H1 (cell line): ENCODE measurements at regions not wholly inside any gene's neighbourhood (a gene's known extent, or its start where the extent isn't known, plus 50 kb on each side); places are given as distances from the start of the nearest gene placed in this dataset.

Source experiments
- CHD1 ChIP-seq: IDR thresholded peaks from 2 replicates; pipeline ENCODE4 v1.6.1; 2012; ENCODE audit warnings: low read depth, low read length, improper control_type of control experiment
- CTCF ChIP-seq, 3 experiments: IDR thresholded peaks; 1 replicate in 2 of 3; 2 replicates in 1 of 3; pipeline versions ENCODE4 v1.5.1 to v1.6.1; 2011; ENCODE audit warnings: low read length in 3 of 3, mild to moderate bottlenecking in 3 of 3, inconsistent platforms in 2 of 3, low read depth in 1 of 3, moderate library complexity in 1 of 3; ENCODE audit not compliant: insufficient read depth in 1 of 3; ENCODE audit errors: control extremely low read depth in 1 of 3
- EP300 ChIP-seq, 2 experiments: IDR thresholded peaks; 1 replicate in 1 of 2; 2 replicates in 1 of 2; pipeline ENCODE4 v1.6.1; 2011 to 2012; ENCODE audit warnings: low read depth in 2 of 2, low read length in 2 of 2, mild to moderate bottlenecking in 2 of 2, borderline replicate concordance in 1 of 2, inconsistent platforms in 1 of 2, moderate library complexity in 1 of 2
- JUN ChIP-seq: IDR thresholded peaks from 2 replicates; pipeline ENCODE4 v1.6.1; 2011; ENCODE audit warnings: low read depth, mild to moderate bottlenecking, improper control_type of control experiment, low read length
- POLR2A ChIP-seq, 2 experiments: IDR thresholded peaks; 1 replicate in 1 of 2; 2 replicates in 1 of 2; pipeline ENCODE4 v1.6.1; 2011; ENCODE audit warnings: low read depth in 2 of 2, low read length in 2 of 2, mild to moderate bottlenecking in 2 of 2; ENCODE audit errors: control extremely low read depth in 1 of 2
- POLR2AphosphoS5 ChIP-seq: IDR thresholded peaks from 2 replicates; pipeline ENCODE4 v1.6.1; 2011; ENCODE audit warnings: low read depth, low read length
- YY1 ChIP-seq: IDR thresholded peaks from 2 replicates; pipeline ENCODE4 v1.6.1; 2011; ENCODE audit warnings: low read depth, mild to moderate bottlenecking, low read length

GRCh38 chr3:159482241-159482993, 506.2 kb upstream of the IL12A start:
- TF ChIP-seq JUN (no peak), YY1 (no peak), EP300 (IDR thresholded peaks at IDR 0.05; ENCODE audit: borderline replicate concordance in 1 of 2, low read depth in 2 of 2, low read length in 2 of 2) (no peak), CHD1 (no peak), POLR2A (IDR thresholded peaks at IDR 0.05; ENCODE audit: control extremely low read depth in 1 of 2, low read depth in 2 of 2, low read length in 2 of 2) (no peak), CTCF (IDR thresholded peaks at IDR 0.05; ENCODE audit: control extremely low read depth in 1 of 3, insufficient read depth in 1 of 3, low read depth in 1 of 3, low read length in 3 of 3) (no peak), POLR2AphosphoS5 (no peak)
